ENCODE measurements at regions not wholly inside any gene's neighbourhood (a gene's known extent, or its start where the extent isn't known, plus 50 kb on each side); places are given as distances from the start of the nearest gene placed in this dataset.

- CTCF ChIA-PET = no interaction called here
- DNase-seq = no peak
- no peak overlapping the region for H3K27ac ChIP-seq (ENCODE audit: insufficient read depth in 1 of 2, low read depth in 1 of 2, low read length in 2 of 2, poor library complexity in 1 of 2, severe bottlenecking in 2 of 2)
- H3K27me3 ChIP-seq (replicated peaks in 2 of 5; ENCODE audit: control insufficient read depth in 4 of 5, insufficient read depth in 5 of 5, low read length in 4 of 5) = peaks cover 0 to 5% (median 2%) of the 10 kb centered on the region in 5 experiments
- H3K4me3 ChIP-seq (ENCODE audit: control insufficient read depth in 1 of 7, extremely low read depth in 1 of 7, insufficient read depth in 4 of 7, low read depth in 2 of 7, low read length in 6 of 7) = no peak overlapping the region
- 90% methylated on average over 4 of the region's 5 CpGs for WGBS (ENCODE audit: insufficient coverage)
- POLR2A ChIA-PET = no interaction called here
- H3K9me3 ChIP-seq (ENCODE audit: control extremely low read depth in 1 of 5, control insufficient read depth in 4 of 5, insufficient read depth in 2 of 5, low read depth in 1 of 5, low read length in 4 of 5) = no peaks in the 10 kb centered on the region
- no peaks in the 10 kb centered on the region for H3K4me1 ChIP-seq (ENCODE audit: control extremely low read depth in 1 of 4, control insufficient read depth in 4 of 4, insufficient read depth in 4 of 4, low read length in 3 of 4)
- no peaks in the 10 kb centered on the region for H3K36me3 ChIP-seq (ENCODE audit: control insufficient read depth in 4 of 4, insufficient read depth in 4 of 4, low read length in 3 of 4)
These were observed 56.3 kb downstream of the SLC24A2 start for GRCh38 chr9:19732441-19732951.

- Histone ChIP-seq H3K4me1 (ENCODE audit: control extremely low read depth in 1 of 4, control insufficient read depth in 4 of 4, insufficient read depth in 4 of 4, low read length in 3 of 4) (no peaks in the 10 kb centered on the region), H3K27me3 (replicated peaks in 2 of 5; ENCODE audit: control insufficient read depth in 4 of 5, insufficient read depth in 5 of 5, low read length in 4 of 5) (peaks cover 0 to 3% (median 2%) of the 10 kb centered on the region in 5 experiments), H3K36me3 (ENCODE audit: control insufficient read depth in 4 of 4, insufficient read depth in 4 of 4, low read length in 3 of 4) (no peaks in the 10 kb centered on the region), H3K4me3 (ENCODE audit: control insufficient read depth in 1 of 7, extremely low read depth in 1 of 7, insufficient read depth in 4 of 7, low read depth in 2 of 7, low read length in 6 of 7) (no peak overlapping the region), H3K9me3 (ENCODE audit: control extremely low read depth in 1 of 5, control insufficient read depth in 4 of 5, insufficient read depth in 2 of 5, low read depth in 1 of 5, low read length in 4 of 5) (no peaks in the 10 kb centered on the region), H3K27ac (ENCODE audit: insufficient read depth in 1 of 2, low read depth in 1 of 2, low read length in 2 of 2, poor library complexity in 1 of 2, severe bottlenecking in 2 of 2) (no peak overlapping the region)
- ChIA-PET POLR2A (no interaction called here), CTCF (no interaction called here)
- no peak for DNase-seq
- 100% methylated on average over 1 of the region's 5 CpGs for WGBS (ENCODE audit: insufficient coverage)
These were observed 60.7 kb downstream of the SLC24A2 start for GRCh38 chr9:19728101-19728500.

GRCh38 chr9:19725970-19726369, 62.9 kb downstream of the SLC24A2 start:
- WGBS (ENCODE audit: insufficient coverage) = 100% methylated on average over 2 of the region's 5 CpGs
- CTCF ChIA-PET = no interaction called here
- Histone ChIP-seq H3K4me3 (ENCODE audit: control insufficient read depth in 1 of 7, extremely low read depth in 1 of 7, insufficient read depth in 4 of 7, low read depth in 2 of 7, low read length in 6 of 7) (no peak overlapping the region), H3K9me3 (ENCODE audit: control extremely low read depth in 1 of 5, control insufficient read depth in 4 of 5, insufficient read depth in 2 of 5, low read depth in 1 of 5, low read length in 4 of 5) (no peaks in the 10 kb centered on the region), H3K27ac (ENCODE audit: insufficient read depth in 1 of 2, low read depth in 1 of 2, low read length in 2 of 2, poor library complexity in 1 of 2, severe bottlenecking in 2 of 2) (no peak overlapping the region), H3K4me1 (ENCODE audit: control extremely low read depth in 1 of 4, control insufficient read depth in 4 of 4, insufficient read depth in 4 of 4, low read length in 3 of 4) (no peaks in the 10 kb centered on the region), H3K36me3 (ENCODE audit: control insufficient read depth in 4 of 4, insufficient read depth in 4 of 4, low read length in 3 of 4) (no peaks in the 10 kb centered on the region), H3K27me3 (replicated peaks in 2 of 5; ENCODE audit: control insufficient read depth in 4 of 5, insufficient read depth in 5 of 5, low read length in 4 of 5) (peaks cover 0 to 3% (median 2%) of the 10 kb centered on the region in 5 experiments)
- no peak for DNase-seq
- POLR2A ChIA-PET = no interaction called here

- Histone ChIP-seq H3K27me3 (replicated peaks in 2 of 5; ENCODE audit: control insufficient read depth in 4 of 5, insufficient read depth in 5 of 5, low read length in 4 of 5) (peaks cover 0 to 4% (median 2%) of the 10 kb centered on the region in 5 experiments), H3K4me3 (ENCODE audit: control insufficient read depth in 1 of 7, extremely low read depth in 1 of 7, insufficient read depth in 4 of 7, low read depth in 2 of 7, low read length in 6 of 7) (no peak overlapping the region), H3K9me3 (ENCODE audit: control extremely low read depth in 1 of 5, control insufficient read depth in 4 of 5, insufficient read depth in 2 of 5, low read depth in 1 of 5, low read length in 4 of 5) (no peaks in the 10 kb centered on the region), H3K36me3 (ENCODE audit: control insufficient read depth in 4 of 4, insufficient read depth in 4 of 4, low read length in 3 of 4) (no peaks in the 10 kb centered on the region), H3K27ac (ENCODE audit: insufficient read depth in 1 of 2, low read depth in 1 of 2, low read length in 2 of 2, poor library complexity in 1 of 2, severe bottlenecking in 2 of 2) (no peak overlapping the region), H3K4me1 (ENCODE audit: control extremely low read depth in 1 of 4, control insufficient read depth in 4 of 4, insufficient read depth in 4 of 4, low read length in 3 of 4) (no peaks in the 10 kb centered on the region)
- 34% methylated on average over 2 of the region's 3 CpGs for WGBS (ENCODE audit: insufficient coverage)
- POLR2A ChIA-PET = no interaction called here
- peak; percentile 1 to 8 (median 3) for DNase-seq
- CTCF ChIA-PET = interaction anchor here (0.9 kb wide), 1 partner anchor 25 kb away, joined by 3 read pairs; no protein-coding TSS in a partner anchor
These were observed 68.5 kb downstream of the SLC24A2 start for GRCh38 chr9:19720377-19720776.

- no peak overlapping the region for H3K4me3 ChIP-seq (ENCODE audit: control insufficient read depth in 1 of 7, extremely low read depth in 1 of 7, insufficient read depth in 4 of 7, low read depth in 2 of 7, low read length in 6 of 7)
- no peaks in the 10 kb centered on the region for H3K9me3 ChIP-seq (ENCODE audit: control extremely low read depth in 1 of 5, control insufficient read depth in 4 of 5, insufficient read depth in 2 of 5, low read depth in 1 of 5, low read length in 4 of 5)
- ChIA-PET CTCF (no interaction called here), POLR2A (no interaction called here)
- no peaks in the 10 kb centered on the region for H3K4me1 ChIP-seq (ENCODE audit: control extremely low read depth in 1 of 4, control insufficient read depth in 4 of 4, insufficient read depth in 4 of 4, low read length in 3 of 4)
- peaks cover 0 to 2% (median 0%) of the 10 kb centered on the region in 5 experiments for H3K27me3 ChIP-seq (replicated peaks in 2 of 5; ENCODE audit: control insufficient read depth in 4 of 5, insufficient read depth in 5 of 5, low read length in 4 of 5)
- H3K27ac ChIP-seq (ENCODE audit: insufficient read depth in 1 of 2, low read depth in 1 of 2, low read length in 2 of 2, poor library complexity in 1 of 2, severe bottlenecking in 2 of 2) = no peak overlapping the region
- no peak for DNase-seq
- H3K36me3 ChIP-seq (ENCODE audit: control insufficient read depth in 4 of 4, insufficient read depth in 4 of 4, low read length in 3 of 4) = no peaks in the 10 kb centered on the region
These were observed 85.1 kb downstream of the SLC24A2 start for GRCh38 chr9:19703702-19704101.

- Histone ChIP-seq H3K9me3 (ENCODE audit: control extremely low read depth in 1 of 5, control insufficient read depth in 4 of 5, insufficient read depth in 2 of 5, low read depth in 1 of 5, low read length in 4 of 5) (no peaks in the 10 kb centered on the region), H3K27me3 (replicated peaks in 2 of 5; ENCODE audit: control insufficient read depth in 4 of 5, insufficient read depth in 5 of 5, low read length in 4 of 5) (peaks cover 0 to 2% (median 0%) of the 10 kb centered on the region in 5 experiments), H3K4me1 (ENCODE audit: control extremely low read depth in 1 of 4, control insufficient read depth in 4 of 4, insufficient read depth in 4 of 4, low read length in 3 of 4) (no peaks in the 10 kb centered on the region), H3K36me3 (ENCODE audit: control insufficient read depth in 4 of 4, insufficient read depth in 4 of 4, low read length in 3 of 4) (no peaks in the 10 kb centered on the region), H3K4me3 (ENCODE audit: control insufficient read depth in 1 of 7, extremely low read depth in 1 of 7, insufficient read depth in 4 of 7, low read depth in 2 of 7, low read length in 6 of 7) (no peak overlapping the region), H3K27ac (ENCODE audit: insufficient read depth in 1 of 2, low read depth in 1 of 2, low read length in 2 of 2, poor library complexity in 1 of 2, severe bottlenecking in 2 of 2) (no peak overlapping the region)
- ChIA-PET POLR2A (no interaction called here), CTCF (no interaction called here)
- DNase-seq = no peak
- WGBS (ENCODE audit: insufficient coverage) = no CpG with 5 or more reads among the region's 2 CpGs
These were observed 86.8 kb downstream of the SLC24A2 start for GRCh38 chr9:19701991-19702390.

- Histone ChIP-seq H3K36me3 (ENCODE audit: control insufficient read depth in 4 of 4, insufficient read depth in 4 of 4, low read length in 3 of 4) (no peaks in the 10 kb centered on the region), H3K4me3 (ENCODE audit: control insufficient read depth in 1 of 7, extremely low read depth in 1 of 7, insufficient read depth in 4 of 7, low read depth in 2 of 7, low read length in 6 of 7) (no peak overlapping the region), H3K27ac (ENCODE audit: insufficient read depth in 1 of 2, low read depth in 1 of 2, low read length in 2 of 2, poor library complexity in 1 of 2, severe bottlenecking in 2 of 2) (no peak overlapping the region), H3K27me3 (replicated peaks in 2 of 5; ENCODE audit: control insufficient read depth in 4 of 5, insufficient read depth in 5 of 5, low read length in 4 of 5) (peaks cover 0 to 2% (median 0%) of the 10 kb centered on the region in 5 experiments), H3K9me3 (ENCODE audit: control extremely low read depth in 1 of 5, control insufficient read depth in 4 of 5, insufficient read depth in 2 of 5, low read depth in 1 of 5, low read length in 4 of 5) (no peaks in the 10 kb centered on the region), H3K4me1 (ENCODE audit: control extremely low read depth in 1 of 4, control insufficient read depth in 4 of 4, insufficient read depth in 4 of 4, low read length in 3 of 4) (no peaks in the 10 kb centered on the region)
- 98% methylated on average over 4 of the region's 6 CpGs for WGBS (ENCODE audit: insufficient coverage)
- DNase-seq = no peak
- ChIA-PET CTCF (no interaction called here), POLR2A (no interaction called here)
These were observed 87.6 kb downstream of the SLC24A2 start for GRCh38 chr9:19701274-19701673.

All from common myeloid progenitor, CD34-positive (primary cell).